ENCODE measurements at regions not wholly inside any gene's neighbourhood (a gene's known extent, or its start where the extent isn't known, plus 50 kb on each side); places are given as distances from the start of the nearest gene placed in this dataset.

GRCh38 chr6:63444768-63445167 is 125.0 kb upstream of the LGSN start:
- Mint-ChIP-seq H3K27ac (no peak overlapping the region), H3K27me3 (peaks cover 0 to 4% of the 10 kb centered on the region in 2 donors), H3K9me3 (peaks cover 0 to 3% (median 0%) of the 10 kb centered on the region in 5 donors), H3K4me3 (no peak overlapping the region), H3K36me3 (peaks cover 0 to under 1% (median 0%) of the 10 kb centered on the region in 3 donors), H3K4me1 (no peaks in the 10 kb centered on the region)
- no peaks in the 10 kb centered on the region for H3K9me3 ChIP-seq (ENCODE audit: low read length)
- H3K36me3 ChIP-seq (ENCODE audit: insufficient read depth, low read length): no peaks in the 10 kb centered on the region
- DNase-seq: no peak
- ChIA-PET POLR2A (no interaction called here), CTCF (no interaction called here)
- no peak overlapping the region for H3K4me3 ChIP-seq (ENCODE audit: low read length)
- H3K4me1 ChIP-seq (ENCODE audit: insufficient read depth, low read length): no peaks in the 10 kb centered on the region
- H3K27me3 ChIP-seq (ENCODE audit: insufficient read depth, low read length, poor library complexity, severe bottlenecking): no peaks in the 10 kb centered on the region
- H3K27ac ChIP-seq (ENCODE audit: low read depth, low read length): no peak overlapping the region

GRCh38 chr6:63446405-63446804 is 125.9 kb upstream of the LOC128125822 start:
- H3K27me3 Mint-ChIP-seq: peaks cover 0 to 4% of the 10 kb centered on the region in 2 donors
- Histone ChIP-seq H3K4me1 (ENCODE audit: insufficient read depth, low read length) (no peaks in the 10 kb centered on the region), H3K36me3 (ENCODE audit: insufficient read depth, low read length) (no peaks in the 10 kb centered on the region), H3K4me3 (ENCODE audit: low read length) (no peak overlapping the region), H3K27ac (ENCODE audit: low read depth, low read length) (no peak overlapping the region), H3K9me3 (ENCODE audit: low read length) (no peaks in the 10 kb centered on the region), H3K27me3 (ENCODE audit: insufficient read depth, low read length, poor library complexity, severe bottlenecking) (no peaks in the 10 kb centered on the region)
- no peak overlapping the region for H3K27ac Mint-ChIP-seq
- H3K9me3 Mint-ChIP-seq: peaks cover 0 to 3% (median 0%) of the 10 kb centered on the region in 5 donors
- ChIA-PET POLR2A (no interaction called here), CTCF (no interaction called here)
- no peaks in the 10 kb centered on the region for H3K36me3 Mint-ChIP-seq
- no peak overlapping the region for H3K4me3 Mint-ChIP-seq
- H3K4me1 Mint-ChIP-seq: no peaks in the 10 kb centered on the region
- DNase-seq: no peak

GRCh38 chr6:63447134-63447533 is 125.1 kb upstream of the LOC128125822 start:
- DNase-seq: no peak
- Mint-ChIP-seq H3K9me3 (peaks cover 0 to 3% (median 0%) of the 10 kb centered on the region in 5 donors), H3K36me3 (no peaks in the 10 kb centered on the region), H3K27me3 (peaks cover 0 to 4% of the 10 kb centered on the region in 2 donors), H3K4me1 (no peaks in the 10 kb centered on the region), H3K27ac (no peak overlapping the region), H3K4me3 (no peak overlapping the region)
- CTCF ChIA-PET: no interaction called here
- Histone ChIP-seq H3K4me1 (ENCODE audit: insufficient read depth, low read length) (no peaks in the 10 kb centered on the region), H3K4me3 (ENCODE audit: low read length) (no peak overlapping the region), H3K9me3 (ENCODE audit: low read length) (no peaks in the 10 kb centered on the region), H3K27ac (ENCODE audit: low read depth, low read length) (no peak overlapping the region), H3K36me3 (ENCODE audit: insufficient read depth, low read length) (no peaks in the 10 kb centered on the region), H3K27me3 (ENCODE audit: insufficient read depth, low read length, poor library complexity, severe bottlenecking) (no peaks in the 10 kb centered on the region)
- POLR2A ChIA-PET: no interaction called here

GRCh38 chr6:63448229-63448628 is 124.1 kb upstream of the LOC128125822 start:
- H3K36me3 ChIP-seq (ENCODE audit: insufficient read depth, low read length): no peaks in the 10 kb centered on the region
- no peaks in the 10 kb centered on the region for H3K4me1 ChIP-seq (ENCODE audit: insufficient read depth, low read length)
- DNase-seq: no peak
- no peak overlapping the region for H3K4me3 ChIP-seq (ENCODE audit: low read length)
- H3K9me3 ChIP-seq (ENCODE audit: low read length): no peaks in the 10 kb centered on the region
- ChIA-PET POLR2A (no interaction called here), CTCF (no interaction called here)
- no peak overlapping the region for H3K27ac ChIP-seq (ENCODE audit: low read depth, low read length)
- Mint-ChIP-seq H3K4me3 (no peak overlapping the region), H3K27me3 (peaks cover 1 to 4% of the 10 kb centered on the region in 2 donors), H3K36me3 (no peaks in the 10 kb centered on the region), H3K4me1 (no peaks in the 10 kb centered on the region), H3K9me3 (peaks cover 0 to 3% (median 0%) of the 10 kb centered on the region in 5 donors), H3K27ac (no peak overlapping the region)
- H3K27me3 ChIP-seq (ENCODE audit: insufficient read depth, low read length, poor library complexity, severe bottlenecking): no peaks in the 10 kb centered on the region

GRCh38 chr6:63449714-63450113 is 122.6 kb upstream of the LOC128125822 start:
- Mint-ChIP-seq H3K4me1 (no peaks in the 10 kb centered on the region), H3K9me3 (peaks cover 0 to 3% (median 0%) of the 10 kb centered on the region in 5 donors), H3K27me3 (peaks cover 0 to 1% of the 10 kb centered on the region in 2 donors), H3K27ac (no peak overlapping the region), H3K4me3 (no peak overlapping the region), H3K36me3 (no peaks in the 10 kb centered on the region)
- no peaks in the 10 kb centered on the region for H3K4me1 ChIP-seq (ENCODE audit: insufficient read depth, low read length)
- H3K27me3 ChIP-seq (ENCODE audit: insufficient read depth, low read length, poor library complexity, severe bottlenecking): no peaks in the 10 kb centered on the region
- no peak for DNase-seq
- POLR2A ChIA-PET: no interaction called here
- CTCF ChIA-PET: interaction anchor here (0.7 kb wide), 1 partner anchor 330 kb away, joined by 3 read pairs; no protein-coding TSS in a partner anchor
- no peak overlapping the region for H3K4me3 ChIP-seq (ENCODE audit: low read length)
- H3K27ac ChIP-seq (ENCODE audit: low read depth, low read length): no peak overlapping the region
- H3K9me3 ChIP-seq (ENCODE audit: low read length): no peaks in the 10 kb centered on the region
- no peaks in the 10 kb centered on the region for H3K36me3 ChIP-seq (ENCODE audit: insufficient read depth, low read length)

GRCh38 chr6:63451238-63451637 is 121.0 kb upstream of the LOC128125822 start:
- no peaks in the 10 kb centered on the region for H3K4me1 Mint-ChIP-seq
- H3K4me3 ChIP-seq (ENCODE audit: low read length): no peak overlapping the region
- H3K27me3 ChIP-seq (ENCODE audit: insufficient read depth, low read length, poor library complexity, severe bottlenecking): no peaks in the 10 kb centered on the region
- DNase-seq: no peak
- H3K9me3 Mint-ChIP-seq: peaks cover 0 to 3% (median 0%) of the 10 kb centered on the region in 5 donors
- H3K27ac Mint-ChIP-seq: no peak overlapping the region
- H3K36me3 Mint-ChIP-seq: no peaks in the 10 kb centered on the region
- H3K4me1 ChIP-seq (ENCODE audit: insufficient read depth, low read length): no peaks in the 10 kb centered on the region
- no peak overlapping the region for H3K4me3 Mint-ChIP-seq
- ChIA-PET POLR2A (no interaction called here), CTCF (no interaction called here)
- no peaks in the 10 kb centered on the region for H3K36me3 ChIP-seq (ENCODE audit: insufficient read depth, low read length)
- no peaks in the 10 kb centered on the region for H3K9me3 ChIP-seq (ENCODE audit: low read length)
- peaks cover 0 to 1% of the 10 kb centered on the region in 2 donors for H3K27me3 Mint-ChIP-seq
- H3K27ac ChIP-seq (ENCODE audit: low read depth, low read length): no peak overlapping the region

- H3K9me3 ChIP-seq (ENCODE audit: low read length): no peaks in the 10 kb centered on the region
- H3K27ac ChIP-seq (ENCODE audit: low read depth, low read length): no peak overlapping the region
- no peaks in the 10 kb centered on the region for H3K4me1 ChIP-seq (ENCODE audit: insufficient read depth, low read length)
- H3K4me3 ChIP-seq (ENCODE audit: low read length): no peak overlapping the region
- Mint-ChIP-seq H3K4me3 (no peak overlapping the region), H3K4me1 (no peaks in the 10 kb centered on the region), H3K27ac (no peak overlapping the region), H3K36me3 (no peaks in the 10 kb centered on the region), H3K9me3 (peaks cover 0 to 3% (median 0%) of the 10 kb centered on the region in 5 donors), H3K27me3 (peaks cover 0 to 1% of the 10 kb centered on the region in 2 donors)
- ChIA-PET CTCF (no interaction called here), POLR2A (no interaction called here)
- H3K27me3 ChIP-seq (ENCODE audit: insufficient read depth, low read length, poor library complexity, severe bottlenecking): no peaks in the 10 kb centered on the region
- DNase-seq: no peak
- no peaks in the 10 kb centered on the region for H3K36me3 ChIP-seq (ENCODE audit: insufficient read depth, low read length)
These were observed 120.2 kb upstream of the LOC128125822 start for GRCh38 chr6:63452125-63452524.

GRCh38 chr6:63456734-63457133 is 115.5 kb upstream of the LOC128125822 start:
- H3K27ac Mint-ChIP-seq: no peak overlapping the region
- H3K27ac ChIP-seq (ENCODE audit: low read depth, low read length): no peak overlapping the region
- CTCF ChIA-PET: no interaction called here
- no peaks in the 10 kb centered on the region for H3K27me3 ChIP-seq (ENCODE audit: insufficient read depth, low read length, poor library complexity, severe bottlenecking)
- no peak overlapping the region for H3K4me3 Mint-ChIP-seq
- H3K36me3 ChIP-seq (ENCODE audit: insufficient read depth, low read length): no peaks in the 10 kb centered on the region
- no peaks in the 10 kb centered on the region for H3K36me3 Mint-ChIP-seq
- peaks cover 1 to 8% of the 10 kb centered on the region in 2 donors for H3K27me3 Mint-ChIP-seq
- no peaks in the 10 kb centered on the region for H3K4me1 Mint-ChIP-seq
- no peak overlapping the region for H3K4me3 ChIP-seq (ENCODE audit: low read length)
- POLR2A ChIA-PET: no interaction called here
- no peaks in the 10 kb centered on the region for H3K9me3 ChIP-seq (ENCODE audit: low read length)
- no peak for DNase-seq
- peaks cover 0 to 2% (median 0%) of the 10 kb centered on the region in 5 donors for H3K9me3 Mint-ChIP-seq
- no peaks in the 10 kb centered on the region for H3K4me1 ChIP-seq (ENCODE audit: insufficient read depth, low read length)

All from CD8-positive, alpha-beta memory T cell (primary cell).